ENCODE measurements at regions not wholly inside any gene's neighbourhood (a gene's known extent, or its start where the extent isn't known, plus 50 kb on each side); places are given as distances from the start of the nearest gene placed in this dataset.

DNA sequence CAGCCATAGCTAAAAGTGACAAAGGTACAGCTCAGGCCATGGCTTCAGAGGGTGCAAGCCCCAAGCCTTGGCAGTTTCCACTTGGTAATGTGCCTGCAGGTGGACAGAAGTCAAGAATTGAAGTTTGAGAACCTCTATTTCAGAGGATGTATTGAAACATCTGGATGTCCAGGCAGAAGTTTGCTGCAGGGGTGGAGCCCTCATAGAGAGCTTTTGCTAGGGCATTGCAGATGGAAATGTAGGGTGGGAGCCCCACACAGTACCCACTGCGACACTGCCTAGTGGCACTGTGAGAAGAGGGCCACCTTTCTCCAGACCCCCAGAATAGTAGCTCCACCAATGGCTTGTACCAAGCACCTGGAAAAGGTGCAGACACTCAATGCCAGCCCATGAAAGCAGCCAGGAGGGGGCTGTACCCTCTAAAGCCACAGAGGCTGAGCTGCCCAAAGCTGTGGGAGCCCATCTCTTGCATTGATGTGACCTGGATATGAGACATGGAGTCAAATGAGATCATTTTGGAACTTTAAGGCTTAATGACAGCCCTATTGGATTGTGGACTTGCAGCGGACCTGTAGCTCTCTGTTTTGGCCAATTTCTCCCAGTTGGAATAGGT is 1299.4 kb upstream of the MAP3K7 start:
- ChIA-PET RAD21 (ENCODE audit: unreplicated experiment) (no interaction called here), POLR2A (no interaction called here), CTCF (no interaction called here), SMC1A (ENCODE audit: uncharacterized antibody, unreplicated experiment) (no interaction called here)
- Histone ChIP-seq H3K27me3 (replicated peaks in 1 of 2; ENCODE audit: control insufficient read depth in 2 of 2, insufficient read depth in 2 of 2, low read length in 1 of 2) (no peaks in the 10 kb centered on the region), H4K20me1 (ENCODE audit: control insufficient read depth, insufficient read depth) (no peaks in the 10 kb centered on the region), H3K9me3 (replicated peaks; ENCODE audit: control insufficient read depth, insufficient read depth, low read length) (no peaks in the 10 kb centered on the region; the same call in 2 of the 3 replicates), H3K4me3 (no peak overlapping the region), H3K9ac (ENCODE audit: control insufficient read depth, insufficient read depth, low read length) (no peak overlapping the region), H3K36me3 (ENCODE audit: control insufficient read depth in 2 of 2, insufficient read depth in 2 of 2, low read length in 1 of 2) (no peaks in the 10 kb centered on the region), H3K4me1 (ENCODE audit: control insufficient read depth, insufficient read depth, low read length) (no peaks in the 10 kb centered on the region), H3K27ac (ENCODE audit: control insufficient read depth, insufficient read depth) (no peak overlapping the region), H2AFZ (ENCODE audit: control insufficient read depth, low read depth, low read length) (no peak overlapping the region), H3K79me2 (ENCODE audit: control insufficient read depth, insufficient read depth, low read length) (no peaks in the 10 kb centered on the region), H3K4me2 (ENCODE audit: control insufficient read depth, insufficient read depth) (no peak overlapping the region)
- intact Hi-C loops (cut with micrococcal nuclease; ENCODE audit: unreplicated experiment) = no loop called here
- WGBS (ENCODE audit: insufficient coverage, insufficient replicate concordance, low lambda C conversion rate, missing lambda C conversion rate) = 5% methylated on average over 2 of the region's 2 CpGs
- no peak for ATAC-seq
- no peak for FAIRE-seq
- DNase-seq (ENCODE audit: low read depth, low spot score) = no peak
- in situ Hi-C loops (cut with MboI) = no loop called here
- BruUV-seq (replicated peaks) = no TSS peak
- no peak for TF ChIP-seq SMAD1 (IDR thresholded peaks at IDR 0.05; ENCODE audit: low read depth, partially characterized antibody)
- TF ChIP-seq, protein P1, sequence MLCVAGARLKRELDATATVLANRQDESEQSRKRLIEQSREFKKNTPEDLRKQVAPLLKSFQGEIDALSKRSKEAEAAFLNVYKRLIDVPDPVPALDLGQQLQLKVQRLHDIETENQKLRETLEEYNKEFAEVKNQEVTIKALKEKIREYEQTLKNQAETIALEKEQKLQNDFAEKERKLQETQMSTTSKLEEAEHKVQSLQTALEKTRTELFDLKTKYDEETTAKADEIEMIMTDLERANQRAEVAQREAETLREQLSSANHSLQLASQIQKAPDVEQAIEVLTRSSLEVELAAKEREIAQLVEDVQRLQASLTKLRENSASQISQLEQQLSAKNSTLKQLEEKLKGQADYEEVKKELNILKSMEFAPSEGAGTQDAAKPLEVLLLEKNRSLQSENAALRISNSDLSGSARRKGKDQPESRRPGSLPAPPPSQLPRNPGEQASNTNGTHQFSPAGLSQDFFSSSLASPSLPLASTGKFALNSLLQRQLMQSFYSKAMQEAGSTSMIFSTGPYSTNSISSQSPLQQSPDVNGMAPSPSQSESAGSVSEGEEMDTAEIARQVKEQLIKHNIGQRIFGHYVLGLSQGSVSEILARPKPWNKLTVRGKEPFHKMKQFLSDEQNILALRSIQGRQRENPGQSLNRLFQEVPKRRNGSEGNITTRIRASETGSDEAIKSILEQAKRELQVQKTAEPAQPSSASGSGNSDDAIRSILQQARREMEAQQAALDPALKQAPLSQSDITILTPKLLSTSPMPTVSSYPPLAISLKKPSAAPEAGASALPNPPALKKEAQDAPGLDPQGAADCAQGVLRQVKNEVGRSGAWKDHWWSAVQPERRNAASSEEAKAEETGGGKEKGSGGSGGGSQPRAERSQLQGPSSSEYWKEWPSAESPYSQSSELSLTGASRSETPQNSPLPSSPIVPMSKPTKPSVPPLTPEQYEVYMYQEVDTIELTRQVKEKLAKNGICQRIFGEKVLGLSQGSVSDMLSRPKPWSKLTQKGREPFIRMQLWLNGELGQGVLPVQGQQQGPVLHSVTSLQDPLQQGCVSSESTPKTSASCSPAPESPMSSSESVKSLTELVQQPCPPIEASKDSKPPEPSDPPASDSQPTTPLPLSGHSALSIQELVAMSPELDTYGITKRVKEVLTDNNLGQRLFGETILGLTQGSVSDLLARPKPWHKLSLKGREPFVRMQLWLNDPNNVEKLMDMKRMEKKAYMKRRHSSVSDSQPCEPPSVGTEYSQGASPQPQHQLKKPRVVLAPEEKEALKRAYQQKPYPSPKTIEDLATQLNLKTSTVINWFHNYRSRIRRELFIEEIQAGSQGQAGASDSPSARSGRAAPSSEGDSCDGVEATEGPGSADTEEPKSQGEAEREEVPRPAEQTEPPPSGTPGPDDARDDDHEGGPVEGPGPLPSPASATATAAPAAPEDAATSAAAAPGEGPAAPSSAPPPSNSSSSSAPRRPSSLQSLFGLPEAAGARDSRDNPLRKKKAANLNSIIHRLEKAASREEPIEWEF (IDR thresholded peaks at IDR 0.05; ENCODE audit: insufficient replicate concordance, low read depth, low read length) = no peak
- no peak for TF ChIP-seq BHLHE40 (IDR thresholded peaks at IDR 0.05; ENCODE audit: borderline replicate concordance in 1 of 2, low read depth in 2 of 2, low read length in 1 of 2)
- TF ChIP-seq, protein P2, sequence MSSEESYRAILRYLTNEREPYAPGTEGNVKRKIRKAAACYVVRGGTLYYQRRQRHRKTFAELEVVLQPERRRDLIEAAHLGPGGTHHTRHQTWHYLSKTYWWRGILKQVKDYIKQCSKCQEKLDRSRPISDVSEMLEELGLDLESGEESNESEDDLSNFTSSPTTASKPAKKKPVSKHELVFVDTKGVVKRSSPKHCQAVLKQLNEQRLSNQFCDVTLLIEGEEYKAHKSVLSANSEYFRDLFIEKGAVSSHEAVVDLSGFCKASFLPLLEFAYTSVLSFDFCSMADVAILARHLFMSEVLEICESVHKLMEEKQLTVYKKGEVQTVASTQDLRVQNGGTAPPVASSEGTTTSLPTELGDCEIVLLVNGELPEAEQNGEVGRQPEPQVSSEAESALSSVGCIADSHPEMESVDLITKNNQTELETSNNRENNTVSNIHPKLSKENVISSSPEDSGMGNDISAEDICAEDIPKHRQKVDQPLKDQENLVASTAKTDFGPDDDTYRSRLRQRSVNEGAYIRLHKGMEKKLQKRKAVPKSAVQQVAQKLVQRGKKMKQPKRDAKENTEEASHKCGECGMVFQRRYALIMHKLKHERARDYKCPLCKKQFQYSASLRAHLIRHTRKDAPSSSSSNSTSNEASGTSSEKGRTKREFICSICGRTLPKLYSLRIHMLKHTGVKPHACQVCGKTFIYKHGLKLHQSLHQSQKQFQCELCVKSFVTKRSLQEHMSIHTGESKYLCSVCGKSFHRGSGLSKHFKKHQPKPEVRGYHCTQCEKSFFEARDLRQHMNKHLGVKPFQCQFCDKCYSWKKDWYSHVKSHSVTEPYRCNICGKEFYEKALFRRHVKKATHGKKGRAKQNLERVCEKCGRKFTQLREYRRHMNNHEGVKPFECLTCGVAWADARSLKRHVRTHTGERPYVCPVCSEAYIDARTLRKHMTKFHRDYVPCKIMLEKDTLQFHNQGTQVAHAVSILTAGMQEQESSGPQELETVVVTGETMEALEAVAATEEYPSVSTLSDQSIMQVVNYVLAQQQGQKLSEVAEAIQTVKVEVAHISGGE (CRISPR knock-in tag; IDR thresholded peaks at IDR 0.05) = no peak
- TF ChIP-seq, protein P3, sequence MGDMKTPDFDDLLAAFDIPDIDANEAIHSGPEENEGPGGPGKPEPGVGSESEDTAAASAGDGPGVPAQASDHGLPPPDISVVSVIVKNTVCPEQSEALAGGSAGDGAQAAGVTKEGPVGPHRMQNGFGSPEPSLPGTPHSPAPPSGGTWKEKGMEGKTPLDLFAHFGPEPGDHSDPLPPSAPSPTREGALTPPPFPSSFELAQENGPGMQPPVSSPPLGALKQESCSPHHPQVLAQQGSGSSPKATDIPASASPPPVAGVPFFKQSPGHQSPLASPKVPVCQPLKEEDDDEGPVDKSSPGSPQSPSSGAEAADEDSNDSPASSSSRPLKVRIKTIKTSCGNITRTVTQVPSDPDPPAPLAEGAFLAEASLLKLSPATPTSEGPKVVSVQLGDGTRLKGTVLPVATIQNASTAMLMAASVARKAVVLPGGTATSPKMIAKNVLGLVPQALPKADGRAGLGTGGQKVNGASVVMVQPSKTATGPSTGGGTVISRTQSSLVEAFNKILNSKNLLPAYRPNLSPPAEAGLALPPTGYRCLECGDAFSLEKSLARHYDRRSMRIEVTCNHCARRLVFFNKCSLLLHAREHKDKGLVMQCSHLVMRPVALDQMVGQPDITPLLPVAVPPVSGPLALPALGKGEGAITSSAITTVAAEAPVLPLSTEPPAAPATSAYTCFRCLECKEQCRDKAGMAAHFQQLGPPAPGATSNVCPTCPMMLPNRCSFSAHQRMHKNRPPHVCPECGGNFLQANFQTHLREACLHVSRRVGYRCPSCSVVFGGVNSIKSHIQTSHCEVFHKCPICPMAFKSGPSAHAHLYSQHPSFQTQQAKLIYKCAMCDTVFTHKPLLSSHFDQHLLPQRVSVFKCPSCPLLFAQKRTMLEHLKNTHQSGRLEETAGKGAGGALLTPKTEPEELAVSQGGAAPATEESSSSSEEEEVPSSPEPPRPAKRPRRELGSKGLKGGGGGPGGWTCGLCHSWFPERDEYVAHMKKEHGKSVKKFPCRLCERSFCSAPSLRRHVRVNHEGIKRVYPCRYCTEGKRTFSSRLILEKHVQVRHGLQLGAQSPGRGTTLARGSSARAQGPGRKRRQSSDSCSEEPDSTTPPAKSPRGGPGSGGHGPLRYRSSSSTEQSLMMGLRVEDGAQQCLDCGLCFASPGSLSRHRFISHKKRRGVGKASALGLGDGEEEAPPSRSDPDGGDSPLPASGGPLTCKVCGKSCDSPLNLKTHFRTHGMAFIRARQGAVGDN (IDR thresholded peaks at IDR 0.05) = no peak
- no peak for TF ChIP-seq STAT1 (conservative IDR thresholded peaks at IDR 0.05)
- no peak for TF ChIP-seq CBX5 (IDR thresholded peaks at IDR 0.05; ENCODE audit: low read depth)
- no peak for TF ChIP-seq SREBF2 (IDR thresholded peaks at IDR 0.05; ENCODE audit: low read length)
- no peak for TF ChIP-seq BACH1 (IDR thresholded peaks at IDR 0.05; ENCODE audit: borderline replicate concordance)
- no peak for TF ChIP-seq SP1 (IDR thresholded peaks at IDR 0.05; ENCODE audit: low read depth, low read length)
- TF ChIP-seq RCOR1 (conservative IDR thresholded peaks at IDR 0.05; ENCODE audit: low read depth, low read length) = no peak
- no peak for TF ChIP-seq NFXL1 (IDR thresholded peaks at IDR 0.05; ENCODE audit: borderline replicate concordance)

Data from GM12878 (cell line).